ENCODE measurements at regions not wholly inside any gene's neighbourhood (a gene's known extent, or its start where the extent isn't known, plus 50 kb on each side); places are given as distances from the start of the nearest gene placed in this dataset.
"Not testable (repeated sequence)": the region's sequence is repeated elsewhere in the genome, so short reads cannot be mapped to it uniquely, and the experiment has no call there.

DNA sequence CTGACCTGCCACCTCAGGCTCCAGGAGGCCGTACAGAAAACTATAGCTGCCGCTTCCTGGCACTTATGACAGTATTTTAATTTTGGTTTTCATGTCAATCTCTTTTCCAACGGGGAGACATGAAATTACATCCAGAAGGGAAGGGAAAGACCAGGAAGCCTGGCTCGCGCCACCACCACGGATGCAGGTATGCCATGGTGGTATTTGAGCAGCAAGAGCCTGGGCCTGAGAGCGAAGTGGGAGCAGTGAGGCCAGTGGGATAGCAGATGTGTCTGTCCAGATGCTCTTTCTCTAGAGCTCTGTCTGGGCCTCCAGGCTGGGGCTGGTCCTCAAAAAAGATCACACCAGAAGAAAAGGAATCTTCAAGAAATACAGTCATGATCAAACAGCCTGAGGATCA is 82.5 kb upstream of the CPEB2 start:
- DNase-seq (ENCODE audit: low spot score): no peak

DNA sequence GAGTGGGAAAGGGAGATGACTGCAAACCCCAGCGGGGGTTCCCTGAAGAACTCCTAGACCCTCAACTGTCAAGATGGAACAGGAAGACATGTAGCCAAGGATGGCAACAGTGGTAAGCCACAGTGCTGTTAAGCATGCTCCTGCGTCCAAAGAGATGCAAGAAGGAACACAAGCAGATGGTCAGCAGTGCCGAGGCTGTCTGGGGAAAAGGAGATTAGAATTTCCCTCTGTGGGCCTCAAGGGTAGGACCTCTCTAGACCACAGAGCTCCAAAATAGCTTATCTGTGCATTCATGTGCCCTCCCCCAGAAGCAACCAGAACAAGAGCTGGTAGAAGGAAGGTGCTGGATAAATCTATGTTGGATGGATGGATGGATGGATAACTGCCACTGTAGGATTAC is 82.0 kb upstream of the CPEB2 start:
- no peak for DNase-seq (ENCODE audit: low spot score)

DNA sequence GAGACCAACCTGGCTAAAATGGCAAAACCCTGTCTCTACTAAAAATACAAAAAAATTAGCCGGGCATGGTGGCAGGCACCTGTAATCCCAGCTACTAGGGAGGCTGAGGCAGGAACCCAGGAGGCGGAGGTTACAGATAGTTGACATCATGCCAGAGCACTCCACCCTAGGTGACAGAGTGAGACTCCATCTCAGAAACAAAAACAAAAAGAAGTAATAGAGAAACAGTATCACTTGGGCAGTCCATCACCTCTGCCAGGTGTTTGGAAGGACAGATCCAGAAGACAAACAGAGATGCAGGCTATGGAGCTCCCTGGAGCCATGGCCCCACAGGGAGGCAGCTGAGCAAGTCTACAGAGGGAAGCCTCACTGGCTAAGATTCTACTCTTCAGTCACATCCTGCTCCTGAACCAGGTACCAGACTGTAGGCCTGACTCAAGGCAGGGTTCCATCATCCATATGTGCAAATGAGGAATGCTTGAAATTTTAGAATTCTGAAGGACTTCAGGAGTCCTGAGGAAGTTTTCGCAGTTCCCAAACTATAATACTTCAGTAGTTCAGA is 81.4 kb upstream of the CPEB2 start:
- no peak for DNase-seq (ENCODE audit: low spot score)

DNA sequence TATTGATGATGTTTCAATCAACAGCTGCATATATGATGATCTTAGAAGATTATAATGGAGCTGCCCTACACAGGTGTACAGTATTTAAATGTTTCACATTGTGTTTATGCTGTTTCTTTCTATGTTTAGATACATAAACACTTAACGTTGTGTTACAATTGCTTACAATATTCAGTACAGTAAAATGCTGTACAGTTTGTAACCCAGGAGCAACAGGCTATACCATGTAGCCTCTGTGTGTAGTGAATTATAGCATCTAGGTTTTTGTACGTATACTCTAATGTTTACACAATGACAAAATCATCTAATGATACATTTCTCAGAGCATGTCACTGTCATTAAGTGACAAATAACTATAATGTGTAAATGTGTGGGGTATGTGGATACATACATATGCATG is 80.5 kb upstream of the CPEB2 start:
- not testable (repeated sequence) for DNase-seq (ENCODE audit: low spot score)

DNA sequence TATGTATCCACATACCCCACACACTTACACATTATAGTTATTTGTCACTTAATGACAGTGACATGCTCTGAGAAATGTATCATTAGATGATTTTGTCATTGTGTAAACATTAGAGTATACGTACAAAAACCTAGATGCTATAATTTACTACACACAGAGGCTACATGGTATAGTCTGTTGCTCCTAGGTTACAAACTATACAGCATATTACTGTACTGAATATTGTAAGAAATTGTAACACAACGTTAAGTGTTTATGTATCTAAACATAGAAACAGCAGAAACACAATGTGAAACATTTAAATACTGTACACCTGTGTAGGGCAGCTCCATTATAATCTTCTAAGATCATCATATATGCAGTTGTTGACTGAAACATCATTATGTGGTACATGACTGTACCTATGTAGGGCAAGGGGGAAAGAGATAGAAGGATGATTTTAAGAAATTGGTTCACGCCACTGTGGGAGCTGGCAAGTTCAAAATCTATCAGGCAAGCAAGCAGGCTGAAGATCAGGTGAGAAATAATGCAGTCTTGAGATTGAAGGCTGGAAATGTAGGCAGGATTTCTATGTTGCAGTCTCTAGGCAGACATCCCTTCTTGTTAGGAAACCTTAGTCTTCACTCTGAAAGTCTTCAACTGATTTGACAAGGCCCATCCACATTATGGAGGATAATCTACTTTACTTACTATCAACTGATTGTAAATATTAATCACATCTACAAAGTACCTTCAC is 78.0 kb upstream of the CPEB2 start:
- DNase-seq (ENCODE audit: low spot score): no peak

DNA sequence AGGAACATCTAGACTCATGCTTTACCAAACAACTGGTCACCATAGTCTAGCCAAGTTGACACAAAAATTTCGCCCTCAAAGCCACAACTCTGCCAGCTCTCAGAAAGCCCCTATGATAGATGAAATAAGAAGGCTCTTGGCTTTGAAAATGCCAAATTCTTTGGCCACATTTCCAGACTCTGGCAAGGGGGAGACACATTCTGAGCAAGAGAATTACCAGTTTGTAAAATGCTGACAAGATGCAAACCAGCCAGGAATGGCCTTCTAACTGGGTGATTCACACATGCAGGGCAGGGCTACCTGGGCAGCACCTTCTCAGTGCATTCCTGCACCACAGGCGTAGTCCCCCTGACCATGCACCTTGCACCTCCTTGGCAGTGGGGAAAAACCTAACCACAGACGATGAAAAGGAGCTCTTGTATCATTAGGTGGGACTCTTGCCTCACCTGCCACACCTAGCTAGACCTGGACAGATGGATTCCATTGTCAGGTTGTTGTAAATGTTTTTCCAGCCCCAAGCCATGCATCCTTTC is 77.4 kb upstream of the CPEB2 start:
- DNase-seq (ENCODE audit: low spot score): no peak

DNA sequence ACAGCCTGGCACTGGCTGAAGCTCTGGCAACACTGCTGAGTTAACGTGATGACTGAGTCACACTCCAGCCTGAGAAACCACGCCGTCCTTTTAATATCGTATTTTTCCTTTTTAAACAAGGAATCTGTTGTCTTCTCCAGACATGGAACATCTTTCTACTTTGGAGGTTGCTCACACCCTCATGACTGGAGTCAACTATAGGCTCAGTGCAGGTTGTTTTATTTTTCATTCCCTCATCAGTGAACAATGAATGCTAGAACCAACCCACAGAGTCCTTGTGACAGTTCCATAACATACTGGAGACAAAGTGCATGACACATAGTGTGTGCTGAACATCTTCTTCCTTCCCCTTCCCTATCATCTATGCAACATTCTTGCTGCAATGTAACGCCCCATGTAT is 76.8 kb upstream of the CPEB2 start:
- no peak for DNase-seq (ENCODE audit: low spot score)

DNA sequence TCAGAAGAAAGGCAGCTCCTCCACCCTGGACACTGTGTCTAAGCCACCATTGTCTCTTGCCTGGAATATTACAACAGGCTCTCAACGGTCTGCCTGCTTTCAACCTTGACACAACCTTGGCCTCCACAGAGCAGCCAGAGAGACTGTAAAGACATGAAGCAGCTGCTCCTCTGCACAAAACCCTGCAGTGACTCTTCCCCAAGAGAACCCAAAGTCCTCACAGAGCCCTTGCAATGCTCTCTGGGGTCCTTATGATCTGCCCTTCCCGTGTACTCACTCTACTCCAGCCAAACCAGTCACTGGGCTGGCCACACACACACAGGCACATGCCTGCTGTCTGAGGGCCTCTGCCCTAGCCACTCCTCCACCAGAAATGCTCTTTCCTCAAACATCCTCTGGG is 75.9 kb upstream of the CPEB2 start:
- DNase-seq (ENCODE audit: low spot score): no peak

DNA sequence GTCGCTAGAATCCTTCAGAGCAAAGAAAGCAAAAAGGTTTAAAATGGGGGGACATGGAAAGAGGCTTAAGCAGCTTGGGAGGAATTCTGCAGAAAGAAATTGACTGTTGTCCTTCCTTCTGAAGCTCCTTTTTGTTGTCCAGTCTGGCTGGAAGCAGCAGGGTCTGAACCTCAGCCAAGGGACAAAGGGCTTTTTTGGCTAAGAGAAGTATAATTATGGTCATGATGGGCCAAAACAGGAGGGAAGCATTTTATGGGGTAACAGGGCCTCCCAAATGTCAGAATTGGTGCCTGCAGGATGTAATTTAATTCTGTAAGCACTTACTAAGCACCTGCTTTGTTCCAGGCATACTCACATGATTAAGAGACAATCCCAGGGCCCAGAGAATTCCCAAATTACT is 74.2 kb upstream of the CPEB2 start:
- DNase-seq (ENCODE audit: low spot score): no peak

DNA sequence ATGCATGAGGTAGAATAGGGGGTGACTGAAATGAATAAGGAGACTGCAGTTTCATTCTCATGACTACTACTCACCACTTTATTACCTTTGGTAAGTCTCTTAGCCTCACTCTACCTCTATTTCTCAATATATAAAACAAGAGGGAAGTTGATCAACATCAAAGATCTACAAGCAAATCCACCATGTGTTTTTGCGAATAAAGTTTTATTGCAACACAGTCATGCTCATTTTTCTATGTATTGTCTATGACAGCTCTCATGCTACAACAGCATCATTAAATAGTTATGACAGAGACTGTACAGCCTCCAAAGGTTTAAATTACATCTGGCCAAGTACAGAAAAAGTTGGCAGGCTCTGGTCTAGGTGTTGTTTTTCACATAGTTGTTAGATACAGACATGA is 72.6 kb upstream of the CPEB2 start:
- DNase-seq (ENCODE audit: low spot score): no peak

DNA sequence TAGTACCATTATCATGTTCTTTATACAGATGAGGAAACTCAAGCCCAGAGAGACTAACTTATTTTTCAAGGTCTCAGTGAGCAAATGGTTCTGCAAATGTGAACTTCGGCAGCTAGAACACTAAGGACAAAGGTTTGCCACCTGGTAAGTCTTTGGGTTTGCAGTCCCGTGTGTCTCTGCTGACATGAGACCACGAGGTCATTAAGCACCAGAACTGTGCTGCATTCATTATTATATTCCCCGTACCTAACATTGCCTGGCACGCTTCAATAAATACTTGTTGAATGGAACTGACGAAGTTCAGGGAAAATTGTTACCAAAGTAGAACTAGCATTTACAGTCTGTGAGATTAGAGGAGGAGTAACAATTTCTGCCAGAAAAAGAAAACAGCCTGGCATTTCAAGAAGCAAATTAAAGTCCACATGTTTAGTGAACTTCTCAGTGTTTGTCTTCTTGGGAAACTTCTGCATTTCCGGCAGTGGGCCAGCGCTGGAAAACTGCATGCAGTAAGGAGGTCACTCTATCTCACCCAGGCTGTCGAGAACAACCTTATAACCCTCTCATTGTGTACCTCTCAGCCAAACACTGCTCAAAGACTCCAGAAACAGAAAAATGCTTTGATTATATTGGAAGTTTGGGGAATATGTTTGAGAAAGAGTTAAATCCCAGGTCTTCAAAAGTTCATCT is 67.4 kb upstream of the CPEB2 start:
- no peak for DNase-seq (ENCODE audit: low spot score)

DNA sequence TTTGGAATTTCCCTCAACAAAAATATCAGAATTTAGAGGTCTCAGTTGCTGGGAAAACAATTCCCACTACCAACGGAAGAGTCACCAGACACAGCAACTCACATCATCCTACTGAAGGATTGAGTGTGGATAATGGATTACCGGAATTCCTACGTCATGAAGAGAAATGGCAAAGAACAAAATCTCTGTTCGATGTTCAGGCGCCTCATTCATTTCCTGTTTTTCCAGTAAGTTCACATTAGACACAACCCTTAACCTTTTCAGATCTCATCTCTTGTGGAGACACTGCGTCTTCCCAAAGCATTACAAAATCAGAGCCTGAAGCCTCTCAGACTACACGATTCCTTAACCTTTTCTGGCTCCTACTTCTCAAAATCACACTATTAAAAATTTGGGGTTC is 58.5 kb upstream of the CPEB2 start:
- DNase-seq (ENCODE audit: low spot score): no peak

DNA sequence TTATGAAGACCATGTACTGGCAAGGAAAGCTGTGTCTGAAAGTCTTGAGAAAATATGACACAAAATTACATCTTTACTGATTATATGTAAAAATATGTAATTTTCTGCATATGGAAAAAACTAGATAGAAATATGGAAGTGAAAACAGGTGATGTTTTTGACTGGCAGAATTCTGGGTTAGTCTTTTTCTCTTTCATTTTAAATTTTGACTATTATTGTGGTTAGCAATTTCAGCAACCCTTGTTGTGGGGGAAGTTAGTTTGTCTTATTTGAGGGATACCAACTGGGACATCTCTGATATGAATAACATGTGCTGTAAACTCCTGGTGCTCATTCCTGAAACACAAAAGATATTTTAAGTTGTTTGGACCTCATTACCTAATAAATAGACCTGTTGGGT is 49.9 kb upstream of the CPEB2 start:
- DNase-seq (ENCODE audit: low spot score): no peak

All from AG20443 (cell line).